Trophoblast cell (in vitro differentiated cells and primary cell): ENCODE measurements at regions not wholly inside any gene's neighbourhood (a gene's known extent, or its start where the extent isn't known, plus 50 kb on each side); places are given as distances from the start of the nearest gene placed in this dataset.

Source experiments
- DNase-seq, 2 donors: peaks; one replicate each; pipeline ENCODE4 v3.0.0-alpha.2; 2016
- H2AFZ ChIP-seq: 2 replicates; pipeline ENCODE4 v1.6.1; 2013; ENCODE audit warnings: low read length, moderate library complexity, mild to moderate bottlenecking; ENCODE audit not compliant: insufficient read depth, poor library complexity
- H2AK5ac ChIP-seq: 2 replicates; pipeline ENCODE4 v1.6.1; 2013; ENCODE audit warnings: mild to moderate bottlenecking, low read length
- H2BK120ac ChIP-seq: 2 replicates; pipeline ENCODE4 v1.6.1; 2013; ENCODE audit warnings: low read length, mild to moderate bottlenecking, moderate library complexity; ENCODE audit not compliant: insufficient read depth, poor library complexity
- H2BK12ac ChIP-seq: 2 replicates; pipeline ENCODE4 v1.6.1; 2013; ENCODE audit warnings: mild to moderate bottlenecking, low read length, moderate library complexity
- H2BK5ac ChIP-seq: 2 replicates; pipeline ENCODE4 v1.6.1; 2013; ENCODE audit warnings: low read length, low read depth, moderate library complexity, mild to moderate bottlenecking; ENCODE audit not compliant: poor library complexity
- H3K14ac ChIP-seq: 2 replicates; pipeline ENCODE4 v1.6.1; 2013; ENCODE audit warnings: mild to moderate bottlenecking, low read length
- H3K18ac ChIP-seq: 2 replicates; pipeline ENCODE4 v1.6.1; 2013; ENCODE audit warnings: mild to moderate bottlenecking, low read length
- H3K23ac ChIP-seq: 2 replicates; pipeline ENCODE4 v1.6.1; 2013; ENCODE audit warnings: low read length
- H3K27ac ChIP-seq: 2 replicates; pipeline ENCODE4 v1.5.1; 2013; ENCODE audit warnings: low read depth, mild to moderate bottlenecking, inconsistent platforms, low read length, moderate library complexity
- H3K27me3 ChIP-seq: 2 replicates; pipeline ENCODE4 v1.6.1; 2013; ENCODE audit warnings: inconsistent platforms, mild to moderate bottlenecking, low read length, moderate library complexity; ENCODE audit not compliant: insufficient read depth
- H3K36me3 ChIP-seq, 2 experiments: 1 replicate in 1 of 2; 2 replicates in 1 of 2; pipeline ENCODE4 v1.6.1; 2013; ENCODE audit warnings: low read length in 2 of 2, mild to moderate bottlenecking in 2 of 2, moderate library complexity in 1 of 2; ENCODE audit not compliant: insufficient read depth in 2 of 2, control insufficient read depth in 1 of 2
- H3K4ac ChIP-seq: 2 replicates; pipeline ENCODE4 v1.6.1; 2013; ENCODE audit warnings: low read depth, mild to moderate bottlenecking, low read length, moderate library complexity
- H3K4me1 ChIP-seq, 2 experiments: 1 replicate in 1 of 2; 2 replicates in 1 of 2; pipeline ENCODE4 v1.6.1; 2013; ENCODE audit warnings: low read length in 2 of 2, mild to moderate bottlenecking in 2 of 2, moderate library complexity in 1 of 2; ENCODE audit not compliant: insufficient read depth in 2 of 2, control insufficient read depth in 1 of 2
- H3K4me2 ChIP-seq: 2 replicates; pipeline ENCODE4 v1.6.1; 2013; ENCODE audit warnings: inconsistent platforms, mild to moderate bottlenecking, low read length, moderate library complexity
- H3K4me3 ChIP-seq: 2 replicates; pipeline ENCODE4 v1.5.1; 2013; ENCODE audit warnings: mild to moderate bottlenecking, low read depth, low read length, inconsistent platforms
- H3K79me1 ChIP-seq: one replicate; pipeline ENCODE4 v1.6.1; 2013; ENCODE audit warnings: low read length
- H3K79me2 ChIP-seq: 2 replicates; pipeline ENCODE4 v1.6.1; 2013; ENCODE audit warnings: low read length, mild to moderate bottlenecking; ENCODE audit not compliant: control insufficient read depth, insufficient read depth, poor library complexity
- H3K9ac ChIP-seq: 2 replicates; pipeline ENCODE4 v1.6.1; 2013; ENCODE audit warnings: mild to moderate bottlenecking, low read length
- H3K9me3 ChIP-seq: 2 replicates; pipeline ENCODE4 v1.6.1; 2013; ENCODE audit warnings: low read depth, mild to moderate bottlenecking, control low read depth, inconsistent platforms, low read length; ENCODE audit not compliant: insufficient read depth
- H4K12ac ChIP-seq: 2 replicates; pipeline ENCODE4 v1.6.1; 2013; ENCODE audit warnings: low read depth, mild to moderate bottlenecking, low read length, moderate library complexity
- H4K8ac ChIP-seq: 2 replicates; pipeline ENCODE4 v1.6.1; 2013; ENCODE audit warnings: low read depth, mild to moderate bottlenecking, low read length, moderate library complexity
- H4K91ac ChIP-seq: one replicate; pipeline ENCODE4 v1.6.1; 2013; ENCODE audit warnings: low read depth, mild to moderate bottlenecking, low read length, moderate library complexity
- WGBS: extraction: QIAGEN DNeasy Blood & Tissue Kit; methylation state at CpG from one replicate; pipeline ENCODE4 v1.1.7; 2013; ENCODE audit warnings: missing lambda C conversion rate; ENCODE audit not compliant: insufficient read length, insufficient coverage; ENCODE audit errors: extremely low coverage; 5-methylcytosine and 5-hydroxymethylcytosine counted together

DNA sequence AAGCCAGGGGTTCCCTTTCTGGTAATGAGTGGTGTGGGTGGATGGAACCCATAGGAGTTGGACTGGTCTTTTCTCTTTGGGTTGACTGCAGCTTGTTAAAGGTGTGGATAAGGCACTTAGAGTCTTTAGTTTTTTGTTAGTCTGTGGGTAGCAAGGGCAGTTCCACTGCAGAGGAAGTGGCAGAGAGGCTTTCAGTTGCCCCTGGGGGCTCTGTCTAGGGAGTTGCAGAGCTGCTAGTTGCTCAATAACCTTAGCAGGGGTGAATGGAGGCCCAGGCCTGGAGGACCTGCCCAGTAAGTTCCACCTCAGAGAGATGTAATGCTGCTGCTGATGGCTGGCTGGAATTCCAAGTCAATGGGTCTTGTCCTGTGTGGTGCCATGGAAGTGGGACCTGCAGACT lies 282.6 kb upstream of the NDST4 start:
- Histone ChIP-seq H3K79me1 (no peaks in the 10 kb centered on the region), H2BK12ac (no peak overlapping the region), H3K4me2 (no peak overlapping the region), H3K9me3 (no peaks in the 10 kb centered on the region), H3K27me3 (no peaks in the 10 kb centered on the region), H4K12ac (no peak overlapping the region), H3K18ac (no peak overlapping the region), H3K4ac (no peak overlapping the region), H3K23ac (no peak overlapping the region), H4K8ac (no peak overlapping the region), H3K4me3 (no peak overlapping the region), H2BK5ac (no peak overlapping the region), H2AFZ (no peak overlapping the region), H2BK120ac (no peak overlapping the region), H3K79me2 (no peaks in the 10 kb centered on the region), H3K27ac (no peak overlapping the region), H3K14ac (no peak overlapping the region), H2AK5ac (no peak overlapping the region), H4K91ac (no peak overlapping the region), H3K9ac (no peak overlapping the region), H3K4me1 (no peaks in the 10 kb centered on the region), H3K36me3 (no peaks in the 10 kb centered on the region)
- DNase-seq: no peak

DNA sequence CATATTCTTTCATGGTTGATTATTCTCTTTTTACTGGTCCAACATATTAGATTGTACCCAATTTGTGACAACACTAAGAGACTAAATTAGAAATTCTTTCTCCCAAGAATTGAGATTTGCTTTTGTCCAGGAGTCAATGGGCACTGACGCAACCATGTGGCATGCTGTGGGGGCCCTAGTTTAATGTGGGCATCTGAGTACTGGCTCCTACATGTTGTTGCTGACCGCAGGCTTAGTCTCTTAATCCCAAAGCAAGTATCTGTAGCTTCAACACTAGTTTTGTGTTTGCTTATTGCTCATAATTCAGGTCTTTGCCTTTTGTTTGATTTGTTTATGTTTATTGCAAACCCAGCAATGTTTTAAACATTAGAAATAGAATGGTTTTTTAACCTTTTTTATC lies 263.4 kb upstream of the NDST4 start:
- H3K79me1 ChIP-seq: no peaks in the 10 kb centered on the region
- H3K9ac ChIP-seq: no peak overlapping the region
- H3K23ac ChIP-seq: no peak overlapping the region
- DNase-seq: peak in 1 of 2 donors; percentile 16
- H2BK120ac ChIP-seq: no peak overlapping the region
- no CpG with 5 or more reads among the region's 2 CpGs for WGBS
- H3K36me3 ChIP-seq: no peaks in the 10 kb centered on the region
- no peak overlapping the region for H3K4me3 ChIP-seq
- H3K4me2 ChIP-seq: no peak overlapping the region
- H2AK5ac ChIP-seq: no peak overlapping the region
- no peak overlapping the region for H2BK12ac ChIP-seq
- no peaks in the 10 kb centered on the region for H3K79me2 ChIP-seq
- H2AFZ ChIP-seq: no peak overlapping the region
- H3K27me3 ChIP-seq: no peaks in the 10 kb centered on the region
- H3K4ac ChIP-seq: no peak overlapping the region
- no peak overlapping the region for H4K91ac ChIP-seq
- H3K4me1 ChIP-seq: no peaks in the 10 kb centered on the region
- H3K27ac ChIP-seq: no peak overlapping the region
- H2BK5ac ChIP-seq: no peak overlapping the region
- H3K9me3 ChIP-seq: no peaks in the 10 kb centered on the region
- H4K12ac ChIP-seq: no peak overlapping the region
- H3K18ac ChIP-seq: no peak overlapping the region
- no peak overlapping the region for H4K8ac ChIP-seq
- no peak overlapping the region for H3K14ac ChIP-seq

DNA sequence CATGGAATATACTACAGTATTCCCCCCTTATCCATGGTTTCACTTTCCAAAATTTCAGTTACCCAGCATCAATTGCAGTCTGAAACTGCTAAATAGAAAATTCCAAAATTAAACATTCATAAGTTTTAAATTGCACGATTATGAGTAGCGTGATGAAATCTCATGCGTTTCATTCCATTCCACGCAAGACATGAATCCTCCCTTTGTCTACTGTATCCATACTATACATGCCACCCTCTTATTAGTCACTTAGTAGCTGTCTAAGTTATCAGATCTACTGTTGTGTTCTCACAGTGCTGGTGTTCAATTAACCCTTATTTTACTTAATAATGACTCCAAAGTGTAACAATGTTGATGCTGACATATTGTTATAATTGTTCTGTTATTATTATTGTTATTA lies 261.2 kb upstream of the NDST4 start:
- peak; percentile 24 to 86 for DNase-seq
- H4K12ac ChIP-seq: no peak overlapping the region
- no peak overlapping the region for H3K4me3 ChIP-seq
- no peak overlapping the region for H3K9ac ChIP-seq
- no peak overlapping the region for H2BK12ac ChIP-seq
- H4K8ac ChIP-seq: no peak overlapping the region
- no peak overlapping the region for H2BK5ac ChIP-seq
- H4K91ac ChIP-seq: no peak overlapping the region
- no peak overlapping the region for H3K18ac ChIP-seq
- H3K9me3 ChIP-seq: no peaks in the 10 kb centered on the region
- H3K27ac ChIP-seq: no peak overlapping the region
- WGBS: no CpG with 5 or more reads among the region's 4 CpGs
- no peak overlapping the region for H2BK120ac ChIP-seq
- H3K36me3 ChIP-seq: no peaks in the 10 kb centered on the region
- no peak overlapping the region for H3K14ac ChIP-seq
- no peaks in the 10 kb centered on the region for H3K4me1 ChIP-seq
- no peak overlapping the region for H3K4me2 ChIP-seq
- H3K79me2 ChIP-seq: no peaks in the 10 kb centered on the region
- H2AFZ ChIP-seq: no peak overlapping the region
- H3K23ac ChIP-seq: no peak overlapping the region
- H3K4ac ChIP-seq: no peak overlapping the region
- no peaks in the 10 kb centered on the region for H3K27me3 ChIP-seq
- no peaks in the 10 kb centered on the region for H3K79me1 ChIP-seq
- no peak overlapping the region for H2AK5ac ChIP-seq

DNA sequence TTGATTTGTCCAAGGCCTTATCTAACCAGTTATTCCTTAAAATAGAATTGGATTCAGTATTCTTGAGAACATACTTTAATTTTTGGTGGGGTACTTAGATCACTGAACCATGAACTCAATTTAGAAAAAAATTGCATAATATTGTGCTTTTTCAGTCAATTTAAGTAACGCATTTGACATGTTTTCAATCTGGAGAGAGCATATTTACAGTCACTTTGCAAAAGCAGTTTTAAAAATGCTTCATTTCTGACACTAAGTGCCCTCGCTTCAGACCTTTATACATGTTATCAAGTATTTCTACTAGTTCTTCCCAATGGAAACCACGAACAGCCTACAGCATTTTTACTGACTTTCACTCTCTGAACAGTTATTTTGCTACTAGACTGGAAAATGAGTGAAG lies 257.1 kb upstream of the NDST4 start:
- Histone ChIP-seq H3K14ac (no peak overlapping the region), H4K91ac (no peak overlapping the region), H3K36me3 (no peaks in the 10 kb centered on the region), H2AFZ (no peak overlapping the region), H3K27me3 (no peaks in the 10 kb centered on the region), H2BK5ac (no peak overlapping the region), H3K4me1 (no peaks in the 10 kb centered on the region), H3K18ac (no peak overlapping the region), H3K9ac (no peak overlapping the region), H2BK120ac (no peak overlapping the region), H3K79me1 (no peaks in the 10 kb centered on the region), H3K23ac (no peak overlapping the region), H4K12ac (no peak overlapping the region), H3K79me2 (no peaks in the 10 kb centered on the region), H2AK5ac (no peak overlapping the region), H3K9me3 (no peaks in the 10 kb centered on the region), H3K4ac (no peak overlapping the region), H3K27ac (no peak overlapping the region), H2BK12ac (no peak overlapping the region), H3K4me2 (no peak overlapping the region), H3K4me3 (no peak overlapping the region), H4K8ac (no peak overlapping the region)
- WGBS: no CpG with 5 or more reads among the region's 3 CpGs
- DNase-seq: no peak

DNA sequence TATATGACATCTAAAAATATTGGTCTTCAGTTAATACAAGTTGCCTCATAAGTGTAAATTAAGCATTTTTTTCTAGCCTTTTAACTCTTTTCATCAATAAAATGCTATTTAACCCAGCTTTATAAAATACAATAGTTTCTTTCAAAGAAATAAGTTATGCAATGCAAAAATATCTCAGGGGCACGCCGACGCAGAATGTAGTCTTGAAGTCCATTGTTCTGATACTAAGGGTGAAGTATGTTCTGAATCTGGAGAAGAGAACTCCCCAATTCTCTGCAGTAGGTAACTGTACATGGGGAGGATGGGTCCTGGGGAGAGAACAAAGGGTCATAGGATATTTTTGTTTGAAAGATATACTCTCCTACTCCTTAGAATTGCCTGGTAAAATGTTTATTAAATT lies 256.6 kb upstream of the NDST4 start:
- DNase-seq: no peak

More for the DNA sequence above, 256.6 kb upstream of the NDST4 start:
- Histone ChIP-seq H3K9me3 (peaks cover 2% of the 10 kb centered on the region), H2AFZ (no peak overlapping the region), H3K79me1 (no peaks in the 10 kb centered on the region), H2BK120ac (no peak overlapping the region), H4K91ac (no peak overlapping the region), H3K23ac (no peak overlapping the region), H3K4me2 (no peak overlapping the region), H3K36me3 (no peaks in the 10 kb centered on the region), H2AK5ac (no peak overlapping the region), H2BK5ac (no peak overlapping the region), H3K9ac (no peak overlapping the region), H2BK12ac (no peak overlapping the region), H4K12ac (no peak overlapping the region), H3K27me3 (no peaks in the 10 kb centered on the region), H3K4ac (no peak overlapping the region), H3K79me2 (no peaks in the 10 kb centered on the region), H3K18ac (no peak overlapping the region), H3K4me3 (no peak overlapping the region), H4K8ac (no peak overlapping the region), H3K14ac (no peak overlapping the region), H3K27ac (no peak overlapping the region), H3K4me1 (no peaks in the 10 kb centered on the region)
- WGBS: no CpG with 5 or more reads among the region's 3 CpGs
